Ishikawa (cell line): ENCODE measurements at regions not wholly inside any gene's neighbourhood (a gene's known extent, or its start where the extent isn't known, plus 50 kb on each side); places are given as distances from the start of the nearest gene placed in this dataset.

ENCODE experiments used
- CEBPB ChIP-seq: IDR thresholded peaks from 2 replicates; pipeline ENCODE4 v1.6.1; 2012
- CREB1 ChIP-seq: IDR thresholded peaks from 2 replicates; pipeline ENCODE4 v1.6.1; 2012; ENCODE audit warnings: low read depth
- EP300 ChIP-seq: IDR thresholded peaks from 2 replicates; pipeline ENCODE4 v1.6.1; 2012; ENCODE audit warnings: borderline replicate concordance
- NFIC ChIP-seq: IDR thresholded peaks from 2 replicates; pipeline ENCODE4 v1.6.1; 2012
- RAD21 ChIP-seq: IDR thresholded peaks from 2 replicates; pipeline ENCODE4 v1.6.1; 2012; ENCODE audit warnings: low read depth
- TAF1 ChIP-seq: IDR thresholded peaks from 2 replicates; pipeline ENCODE4 v1.6.1; 2012; ENCODE audit warnings: low read depth, mild to moderate bottlenecking
- TEAD4 ChIP-seq: IDR thresholded peaks from 2 replicates; pipeline ENCODE4 v1.6.1; 2012
- YY1 ChIP-seq: IDR thresholded peaks from 2 replicates; pipeline ENCODE4 v1.6.1; 2012; ENCODE audit warnings: low read depth
- ZBTB7A ChIP-seq: IDR thresholded peaks from 2 replicates; pipeline ENCODE4 v1.6.1; 2012; ENCODE audit warnings: low read depth
- TF ChIP-seq, protein P1 (sequence below): IDR thresholded peaks from 2 replicates; pipeline ENCODE4 v1.6.1; 2012; ENCODE audit warnings: low read depth, mild to moderate bottlenecking
- TF ChIP-seq, protein P2 (sequence below): IDR thresholded peaks from 2 replicates; pipeline ENCODE4 v1.6.1; 2012

DNA sequence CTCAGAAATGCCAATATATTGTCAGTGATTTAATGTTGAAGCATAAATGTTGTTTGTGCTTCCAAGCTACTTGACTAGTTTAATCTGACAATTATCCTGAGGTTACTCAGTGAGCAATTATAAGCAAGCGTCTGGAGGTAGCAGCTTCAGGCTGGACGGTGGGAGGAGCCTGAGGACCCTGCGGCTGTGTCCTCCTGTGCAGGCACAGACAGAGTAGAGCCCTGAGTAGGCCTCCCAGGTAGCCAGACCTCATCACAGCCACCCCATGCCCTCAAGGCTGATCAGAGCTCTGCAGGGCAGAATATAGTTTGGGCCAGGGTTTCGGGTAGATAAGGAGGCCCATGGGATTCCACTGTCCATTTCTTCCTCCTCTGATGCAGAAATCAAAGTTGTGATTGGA is 153.6 kb downstream of the DRD1 start:
- TF ChIP-seq ZBTB7A (no peak), YY1 (no peak), RAD21 (no peak), EP300 (no peak), NFIC (no peak), CREB1 (no peak), TEAD4 (no peak), TAF1 (no peak), CEBPB (no peak)
- TF ChIP-seq, protein P1, sequence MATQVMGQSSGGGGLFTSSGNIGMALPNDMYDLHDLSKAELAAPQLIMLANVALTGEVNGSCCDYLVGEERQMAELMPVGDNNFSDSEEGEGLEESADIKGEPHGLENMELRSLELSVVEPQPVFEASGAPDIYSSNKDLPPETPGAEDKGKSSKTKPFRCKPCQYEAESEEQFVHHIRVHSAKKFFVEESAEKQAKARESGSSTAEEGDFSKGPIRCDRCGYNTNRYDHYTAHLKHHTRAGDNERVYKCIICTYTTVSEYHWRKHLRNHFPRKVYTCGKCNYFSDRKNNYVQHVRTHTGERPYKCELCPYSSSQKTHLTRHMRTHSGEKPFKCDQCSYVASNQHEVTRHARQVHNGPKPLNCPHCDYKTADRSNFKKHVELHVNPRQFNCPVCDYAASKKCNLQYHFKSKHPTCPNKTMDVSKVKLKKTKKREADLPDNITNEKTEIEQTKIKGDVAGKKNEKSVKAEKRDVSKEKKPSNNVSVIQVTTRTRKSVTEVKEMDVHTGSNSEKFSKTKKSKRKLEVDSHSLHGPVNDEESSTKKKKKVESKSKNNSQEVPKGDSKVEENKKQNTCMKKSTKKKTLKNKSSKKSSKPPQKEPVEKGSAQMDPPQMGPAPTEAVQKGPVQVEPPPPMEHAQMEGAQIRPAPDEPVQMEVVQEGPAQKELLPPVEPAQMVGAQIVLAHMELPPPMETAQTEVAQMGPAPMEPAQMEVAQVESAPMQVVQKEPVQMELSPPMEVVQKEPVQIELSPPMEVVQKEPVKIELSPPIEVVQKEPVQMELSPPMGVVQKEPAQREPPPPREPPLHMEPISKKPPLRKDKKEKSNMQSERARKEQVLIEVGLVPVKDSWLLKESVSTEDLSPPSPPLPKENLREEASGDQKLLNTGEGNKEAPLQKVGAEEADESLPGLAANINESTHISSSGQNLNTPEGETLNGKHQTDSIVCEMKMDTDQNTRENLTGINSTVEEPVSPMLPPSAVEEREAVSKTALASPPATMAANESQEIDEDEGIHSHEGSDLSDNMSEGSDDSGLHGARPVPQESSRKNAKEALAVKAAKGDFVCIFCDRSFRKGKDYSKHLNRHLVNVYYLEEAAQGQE: no peak
- TF ChIP-seq, protein P2, sequence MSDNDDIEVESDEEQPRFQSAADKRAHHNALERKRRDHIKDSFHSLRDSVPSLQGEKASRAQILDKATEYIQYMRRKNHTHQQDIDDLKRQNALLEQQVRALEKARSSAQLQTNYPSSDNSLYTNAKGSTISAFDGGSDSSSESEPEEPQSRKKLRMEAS: no peak
